Thyroid gland (tissue), 4 donors: ENCODE measurements at regions not wholly inside any gene's neighbourhood (a gene's known extent, or its start where the extent isn't known, plus 50 kb on each side); places are given as distances from the start of the nearest gene placed in this dataset.

Experiments used
- CTCF ChIP-seq, 6 experiments: fragments of 200-600 bp in 3 of 6; fragments of 450-650 bp in 3 of 6; sonication (generic) in 3 of 6; IDR thresholded peaks; one replicate each; pipeline ENCODE4 v1.5.1; 2016 to 2019; ENCODE audit warnings: antibody characterized with exemption in 6 of 6, mild to moderate bottlenecking in 2 of 6, inconsistent platforms in 1 of 6, moderate library complexity in 1 of 6
- POLR2A ChIP-seq, 2 donors: fragments of 450-650 bp; IDR thresholded peaks; one replicate each; pipeline ENCODE4 v1.6.1; 2017; ENCODE audit warnings: antibody characterized with exemption in 2 of 2, mild to moderate bottlenecking in 2 of 2, moderate library complexity in 1 of 2

- TF ChIP-seq CTCF (IDR thresholded peaks at IDR 0.05) (no peak), POLR2A (IDR thresholded peaks at IDR 0.05) (no peak)
Observed at GRCh38 chr10:56135828-56136227, 225.2 kb downstream of the ZWINT start.
